ENCODE measurements at regions not wholly inside any gene's neighbourhood (a gene's known extent, or its start where the extent isn't known, plus 50 kb on each side); places are given as distances from the start of the nearest gene placed in this dataset.

GRCh38 chr1:58248072-58248471, 298.5 kb downstream of the OMA1 start:
- TF ChIP-seq EZH2phosphoT487 (IDR thresholded peaks at IDR 0.05; ENCODE audit: low read depth, severe bottlenecking, unreplicated experiment) = no peak
- no peak for TF ChIP-seq CTCF (IDR thresholded peaks at IDR 0.05; ENCODE audit: poor library complexity)
